Adrenal gland (tissue), 9 donors: ENCODE measurements at regions not wholly inside any gene's neighbourhood (a gene's known extent, or its start where the extent isn't known, plus 50 kb on each side); places are given as distances from the start of the nearest gene placed in this dataset.
A peak's percentile ranks its signal among the peaks of the same experiment; 100 is the strongest.

Experiments used
- DNase-seq, 7 donors: peaks; one replicate each; pipeline ENCODE4 v3.0.0-alpha.2; 2019 to 2020
- H3K27ac ChIP-seq, 5 donors: fragments of 200-600 bp; sonication (generic) in 4 of 5; 1 replicate in 3 of 5; 2 replicates in 2 of 5; pipeline versions ENCODE4 v1.5.1 to v1.8.0; 2016 to 2020; ENCODE audit warnings: mild to moderate bottlenecking in 1 of 5
- H3K27me3 ChIP-seq: fragments of 200-600 bp; 2 replicates; pipeline ENCODE4 v1.8.0; 2021
- H3K36me3 ChIP-seq, 2 donors: fragments of 200-600 bp; replicated peaks in 1 of 2; 1 replicate in 1 of 2; 2 replicates in 1 of 2; pipeline versions ENCODE4 v1.5.1 to v1.8.0; 2018 to 2022
- H3K4me1 ChIP-seq, 2 donors: fragments of 200-600 bp; replicated peaks in 1 of 2; 1 replicate in 1 of 2; 2 replicates in 1 of 2; pipeline versions ENCODE4 v1.5.1 to v1.8.0; 2018 to 2021
- H3K4me3 ChIP-seq, 4 donors: fragments of 200-600 bp; sonication (generic) in 3 of 4; one replicate each; pipeline ENCODE4 v1.5.1; 2016 to 2018
- H3K9me3 ChIP-seq, 3 donors: fragments of 200-600 bp; sonication (generic) in 1 of 3; replicated peaks in 1 of 3; 1 replicate in 2 of 3; 2 replicates in 1 of 3; pipeline versions ENCODE4 v1.5.1 to v1.8.0; 2016 to 2021
- CTCF ChIP-seq, 6 experiments: fragments of 450-650 bp in 4 of 6; fragments of 200-600 bp in 2 of 6; sonication (generic) in 1 of 6; IDR thresholded peaks; 1 replicate in 5 of 6; 2 replicates in 1 of 6; pipeline versions ENCODE4 v1.5.1 to v1.8.0; 2016 to 2021; ENCODE audit warnings: antibody characterized with exemption in 6 of 6, mild to moderate bottlenecking in 2 of 6, moderate library complexity in 1 of 6
- POLR2A ChIP-seq, 2 donors: fragments of 450-650 bp; IDR thresholded peaks; one replicate each; pipeline ENCODE4 v1.6.1; 2017; ENCODE audit warnings: antibody characterized with exemption in 2 of 2, mild to moderate bottlenecking in 2 of 2, moderate library complexity in 1 of 2
- WGBS, 4 donors: extraction: QIAGEN DNeasy Blood & Tissue Kit in 2 of 4; methylation state at CpG; one replicate each; pipeline versions ENCODE4 v1.1.5 to v1.1.7; 2013 to 2017; 5-methylcytosine and 5-hydroxymethylcytosine counted together
- intact Hi-C, 2 donors: fragments of 100-400 bp; cut with DNase I; formaldehyde crosslinking; loops; one replicate each; pipeline versions ENCODE4 v1.14.1 to v1.15.0; 2022 to 2023
- donor health status: healthy with polysubstance abuse.
- donor health status: Bipolar disorder and iron deficiency.
- donor health status: DM: yes; HTN: yes; CAD: no.
- donor health status: DM: no; HTN: no; CAD: no.
- donor health status: DM: no; HTN: no; CAD: no.

DNA sequence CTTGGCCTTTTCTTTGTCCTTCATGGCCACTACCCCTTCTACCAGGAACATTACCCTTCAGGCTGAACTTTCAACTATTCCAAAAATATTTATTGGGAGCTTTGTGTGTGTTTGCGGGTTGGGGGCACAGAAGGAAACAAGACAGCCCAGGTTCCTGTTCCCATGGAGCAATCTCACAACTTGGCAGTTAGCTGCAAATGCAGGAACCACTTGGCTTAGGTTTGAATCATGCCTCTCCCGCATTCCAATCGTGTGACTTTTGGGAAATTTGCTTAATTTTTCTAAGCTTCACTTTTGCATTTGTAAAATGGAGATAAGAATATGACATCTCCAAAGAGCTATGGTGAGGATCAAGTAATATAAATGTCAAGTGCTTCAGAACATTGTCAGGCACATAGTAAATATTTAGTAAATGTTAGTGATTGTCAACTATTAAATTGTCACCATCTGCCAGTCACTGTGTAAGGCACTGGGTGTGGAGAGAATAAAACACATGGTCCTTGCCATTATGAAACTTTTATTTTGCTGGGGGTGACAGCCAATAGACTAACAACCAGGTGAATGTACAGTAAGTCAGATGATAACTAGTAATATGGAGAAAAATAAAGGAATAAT is 277.1 kb downstream of the SNX13 start:
- TF ChIP-seq CTCF (IDR thresholded peaks at IDR 0.05) (no peak), POLR2A (IDR thresholded peaks at IDR 0.05) (no peak)

DNA sequence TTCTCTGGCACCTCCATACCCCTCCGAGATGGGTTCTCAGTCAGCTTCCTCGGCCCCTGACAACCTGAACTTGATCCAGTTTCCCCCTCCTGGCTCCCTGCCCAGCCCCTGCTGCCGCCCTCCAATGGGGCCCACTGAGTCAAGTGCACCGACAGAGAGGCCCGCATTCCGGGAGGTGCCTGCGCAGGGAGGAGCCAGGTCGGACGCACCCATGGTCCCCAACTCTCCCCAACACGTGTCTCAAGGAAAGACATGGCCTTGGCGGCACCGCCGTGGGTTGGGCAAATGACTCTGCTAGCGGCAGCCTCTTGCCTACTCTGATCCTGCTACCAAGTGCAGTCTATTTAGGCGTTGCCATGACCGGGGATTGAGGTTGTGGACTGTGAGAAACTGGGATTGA is 275.3 kb downstream of the SNX13 start:
- 88 to 95% (median 90%) methylated on average over 4 to 16 of the region's 16 CpGs for WGBS, 4 donors
- Histone ChIP-seq H3K9me3 (no peaks in the 10 kb centered on the region), H3K27ac (no peak overlapping the region), H3K4me1 (peaks cover 0 to 4% of the 10 kb centered on the region in 2 donors), H3K4me3 (no peak overlapping the region), H3K36me3 (no peaks in the 10 kb centered on the region), H3K27me3 (no peaks in the 10 kb centered on the region)
- DNase-seq, result no peak
- intact Hi-C loops, result no loop called here
- TF ChIP-seq CTCF (IDR thresholded peaks at IDR 0.05) (no peak), POLR2A (IDR thresholded peaks at IDR 0.05) (no peak)

More for the DNA sequence above, 277.1 kb downstream of the SNX13 start:
- WGBS, 4 donors, result 69 to 86% (median 74%) methylated on average over 3 of the region's 3 CpGs
- Histone ChIP-seq H3K27ac (peak overlapping the region in 1 of 5 donors; percentile 24), H3K27me3 (no peaks in the 10 kb centered on the region), H3K9me3 (no peaks in the 10 kb centered on the region), H3K4me1 (peaks cover 0 to 4% of the 10 kb centered on the region in 2 donors), H3K4me3 (no peak overlapping the region), H3K36me3 (no peaks in the 10 kb centered on the region)
- intact Hi-C loops, result no loop called here
- peak in 2 of 7 donors; percentile 21 to 32 for DNase-seq

- Histone ChIP-seq H3K4me1 (peaks cover 0 to 4% of the 10 kb centered on the region in 2 donors), H3K27me3 (no peaks in the 10 kb centered on the region), H3K4me3 (no peak overlapping the region), H3K9me3 (no peaks in the 10 kb centered on the region), H3K27ac (no peak overlapping the region), H3K36me3 (no peaks in the 10 kb centered on the region)
- DNase-seq, result no peak
- intact Hi-C loops, result no loop called here
- no peak for TF ChIP-seq POLR2A (IDR thresholded peaks at IDR 0.05)
- no peak for TF ChIP-seq CTCF (IDR thresholded peaks at IDR 0.05)
Observed at GRCh38 chr7:17668122-17668521, 272.2 kb downstream of the SNX13 start.

DNA sequence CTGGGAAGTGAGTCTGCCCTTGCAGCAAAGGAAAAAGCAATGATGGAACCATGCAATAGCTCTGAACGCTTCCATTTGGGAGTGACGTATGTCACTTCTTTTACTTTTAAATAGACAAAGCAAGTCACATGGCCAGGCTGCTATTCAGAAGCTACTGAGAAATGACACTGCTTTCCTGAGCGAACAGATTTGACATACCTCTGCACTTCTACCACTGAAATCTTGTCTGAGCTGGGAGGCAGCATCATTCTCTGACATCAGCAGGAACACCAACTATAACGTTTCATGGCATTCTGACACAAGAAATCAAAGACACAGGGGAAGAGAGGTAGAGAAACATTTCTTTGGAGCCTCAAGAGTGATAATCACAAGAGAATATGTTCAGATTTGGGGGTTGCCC is 271.1 kb downstream of the SNX13 start:
- intact Hi-C loops, result no loop called here

More for the DNA sequence above, 271.1 kb downstream of the SNX13 start:
- no peak overlapping the region for H3K27ac ChIP-seq
- H3K9me3 ChIP-seq, result no peaks in the 10 kb centered on the region
- H3K4me1 ChIP-seq, result no peaks in the 10 kb centered on the region
- no peak for DNase-seq
- H3K36me3 ChIP-seq, result no peaks in the 10 kb centered on the region
- WGBS, 4 donors, result 65 to 90% (median 83%) methylated on average over 4 of the region's 4 CpGs
- H3K27me3 ChIP-seq, result no peaks in the 10 kb centered on the region
- H3K4me3 ChIP-seq, result no peak overlapping the region
- TF ChIP-seq POLR2A (IDR thresholded peaks at IDR 0.05) (no peak), CTCF (IDR thresholded peaks at IDR 0.05) (no peak)
